Stomach (tissue), 4 donors: ENCODE measurements at regions not wholly inside any gene's neighbourhood (a gene's known extent, or its start where the extent isn't known, plus 50 kb on each side); places are given as distances from the start of the nearest gene placed in this dataset.

Experiments used
- EP300 ChIP-seq: sonication (generic); formaldehyde crosslinking; IDR thresholded peaks from one replicate; pipeline ENCODE4 v1.6.1; 2017; ENCODE audit warnings: antibody characterized with exemption
- POLR2A ChIP-seq, 4 donors: fragments of 450-650 bp; IDR thresholded peaks; one replicate each; pipeline ENCODE4 v1.6.1; 2016; ENCODE audit warnings: antibody characterized with exemption in 4 of 4, control low read depth in 2 of 4, mild to moderate bottlenecking in 1 of 4, moderate library complexity in 1 of 4
- POLR2AphosphoS5 ChIP-seq, 3 donors: sonication (generic); formaldehyde crosslinking; IDR thresholded peaks; one replicate each; pipeline ENCODE4 v1.6.1; 2016; ENCODE audit warnings: antibody characterized with exemption in 3 of 3
- TF ChIP-seq, protein P1 (sequence below), 7 experiments: fragments of 450-650 bp in 4 of 7; fragments of 200-600 bp in 3 of 7; sonication (generic) in 3 of 7; IDR thresholded peaks; one replicate each; pipeline ENCODE4 v1.5.1; 2016 to 2019; ENCODE audit warnings: antibody characterized with exemption in 7 of 7, control low read depth in 2 of 7, mild to moderate bottlenecking in 1 of 7

DNA sequence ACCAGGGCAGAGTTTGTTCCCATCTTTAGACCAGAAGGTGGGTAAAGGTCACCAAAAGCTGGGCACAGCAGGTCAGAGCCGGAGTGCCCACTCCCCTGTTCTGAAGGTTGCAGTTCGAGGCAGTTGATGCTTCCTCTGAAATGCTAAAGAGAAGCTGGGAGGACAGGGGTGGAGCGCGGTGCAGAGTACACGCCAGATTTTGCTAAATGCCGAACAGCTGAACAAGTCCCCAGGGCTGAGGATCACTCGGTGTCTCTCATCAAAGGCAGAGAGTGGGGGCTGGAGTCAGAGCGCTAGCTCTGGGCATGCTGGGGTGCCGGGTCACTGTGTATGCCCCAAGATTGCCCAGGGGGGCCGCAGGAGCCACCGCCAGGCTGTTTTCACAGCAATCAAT, 197.0 kb downstream of the BCOR start:
- TF ChIP-seq, protein P1, sequence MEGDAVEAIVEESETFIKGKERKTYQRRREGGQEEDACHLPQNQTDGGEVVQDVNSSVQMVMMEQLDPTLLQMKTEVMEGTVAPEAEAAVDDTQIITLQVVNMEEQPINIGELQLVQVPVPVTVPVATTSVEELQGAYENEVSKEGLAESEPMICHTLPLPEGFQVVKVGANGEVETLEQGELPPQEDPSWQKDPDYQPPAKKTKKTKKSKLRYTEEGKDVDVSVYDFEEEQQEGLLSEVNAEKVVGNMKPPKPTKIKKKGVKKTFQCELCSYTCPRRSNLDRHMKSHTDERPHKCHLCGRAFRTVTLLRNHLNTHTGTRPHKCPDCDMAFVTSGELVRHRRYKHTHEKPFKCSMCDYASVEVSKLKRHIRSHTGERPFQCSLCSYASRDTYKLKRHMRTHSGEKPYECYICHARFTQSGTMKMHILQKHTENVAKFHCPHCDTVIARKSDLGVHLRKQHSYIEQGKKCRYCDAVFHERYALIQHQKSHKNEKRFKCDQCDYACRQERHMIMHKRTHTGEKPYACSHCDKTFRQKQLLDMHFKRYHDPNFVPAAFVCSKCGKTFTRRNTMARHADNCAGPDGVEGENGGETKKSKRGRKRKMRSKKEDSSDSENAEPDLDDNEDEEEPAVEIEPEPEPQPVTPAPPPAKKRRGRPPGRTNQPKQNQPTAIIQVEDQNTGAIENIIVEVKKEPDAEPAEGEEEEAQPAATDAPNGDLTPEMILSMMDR (IDR thresholded peaks at IDR 0.05): no peak
- TF ChIP-seq POLR2A (IDR thresholded peaks at IDR 0.05): no peak
- TF ChIP-seq POLR2AphosphoS5 (IDR thresholded peaks at IDR 0.05): no peak
- no peak for TF ChIP-seq EP300
